ENCODE measurements at regions not wholly inside any gene's neighbourhood (a gene's known extent, or its start where the extent isn't known, plus 50 kb on each side); places are given as distances from the start of the nearest gene placed in this dataset.

DNA sequence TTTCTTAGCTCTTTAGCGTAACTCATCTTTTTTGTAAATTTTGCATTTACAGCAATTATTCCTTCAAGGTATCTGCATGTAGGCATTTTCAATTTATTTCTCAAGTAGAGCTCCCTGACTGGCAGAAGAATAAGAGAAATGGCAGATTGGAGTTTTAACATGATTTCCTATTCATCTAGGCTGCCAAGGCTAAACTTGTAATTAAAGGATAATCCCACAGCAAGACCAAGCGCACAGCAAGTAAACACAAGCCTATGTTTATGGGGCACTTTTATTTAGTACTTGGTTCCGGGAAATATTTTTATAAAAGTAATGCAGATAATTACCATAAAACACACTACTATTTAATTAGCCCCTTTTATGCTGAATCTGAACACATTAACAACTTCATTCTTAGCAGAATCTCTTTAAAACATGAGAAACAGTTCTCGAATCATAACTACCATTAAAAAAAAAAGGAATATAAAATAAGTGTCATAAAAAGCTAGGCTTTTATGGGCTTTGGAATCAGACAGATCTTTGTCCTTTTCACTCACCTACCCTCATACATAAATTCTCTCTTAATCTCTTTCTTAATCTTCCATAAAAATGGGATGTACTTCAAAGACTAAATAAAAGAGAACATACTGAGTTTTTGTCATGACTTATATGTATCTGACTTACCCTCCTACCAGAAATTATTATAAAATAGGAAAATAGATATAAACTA is 961.6 kb upstream of the MIR17HG start:
- ChIA-PET CTCF (no interaction called here), POLR2A (no interaction called here)
- peaks cover 20% of the 10 kb centered on the region for H3K9me3 Mint-ChIP-seq
- H3K27ac Mint-ChIP-seq, result no peak overlapping the region
- H3K4me3 Mint-ChIP-seq, result no peak overlapping the region
- no peaks in the 10 kb centered on the region for H3K4me1 Mint-ChIP-seq
- no peaks in the 10 kb centered on the region for H3K27me3 Mint-ChIP-seq
- no peaks in the 10 kb centered on the region for H3K36me3 Mint-ChIP-seq (ENCODE audit: low read depth)
- DNase-seq, result no peak

DNA sequence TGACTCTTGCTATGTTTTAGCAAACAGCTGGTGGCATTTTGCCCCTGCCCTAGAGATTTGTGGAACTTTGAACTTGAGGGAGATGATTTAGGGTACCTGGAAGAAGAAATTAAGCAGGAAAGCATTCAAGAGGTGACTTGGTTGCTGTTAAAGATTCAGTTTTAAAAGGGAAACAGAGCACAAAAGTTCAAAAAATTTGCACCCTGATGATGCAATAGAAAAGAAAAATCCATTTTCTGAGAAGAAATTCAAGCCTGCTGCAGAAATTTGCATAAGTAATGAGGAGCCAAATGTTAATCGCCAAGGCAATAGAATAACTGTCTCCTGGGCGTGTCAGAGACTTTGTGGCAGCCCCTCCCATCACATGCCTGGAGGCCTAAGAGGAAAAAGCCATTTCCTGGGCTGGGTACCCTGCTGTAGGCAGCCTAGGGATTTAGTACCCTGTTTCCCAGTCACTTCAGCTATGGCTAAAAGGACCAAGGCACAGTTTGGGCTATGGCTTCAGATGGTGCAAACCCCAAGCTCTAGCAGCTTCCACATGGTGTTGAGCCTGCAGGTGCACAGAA is 958.5 kb upstream of the MIR17HG start:
- Mint-ChIP-seq H3K4me1 (no peaks in the 10 kb centered on the region), H3K4me3 (no peak overlapping the region), H3K36me3 (ENCODE audit: low read depth) (no peaks in the 10 kb centered on the region), H3K27ac (no peak overlapping the region), H3K9me3 (peaks cover 20% of the 10 kb centered on the region), H3K27me3 (no peaks in the 10 kb centered on the region)
- CTCF ChIA-PET, result no interaction called here
- POLR2A ChIA-PET, result no interaction called here
- DNase-seq, result no peak

DNA sequence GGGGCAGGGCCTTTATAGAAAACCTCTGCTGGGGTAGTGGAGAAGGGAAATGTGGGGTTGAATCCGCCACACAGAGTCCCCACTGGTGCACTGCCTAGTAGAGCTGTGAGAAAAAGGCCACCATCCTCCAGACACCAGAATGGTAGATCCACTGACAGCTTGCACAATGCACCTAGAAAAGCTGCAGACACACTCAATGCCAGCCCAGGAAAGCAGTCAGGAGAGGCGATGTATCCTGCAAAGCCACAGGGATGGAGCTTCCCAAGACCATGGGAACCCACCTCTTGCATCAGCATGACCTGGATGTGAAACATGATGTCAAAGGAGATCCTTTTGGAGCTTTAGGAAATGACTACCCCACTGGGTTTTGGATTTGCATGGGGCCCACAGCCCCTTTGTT is 958.0 kb upstream of the MIR17HG start:
- CTCF ChIA-PET, result no interaction called here
- no peak for DNase-seq

DNA sequence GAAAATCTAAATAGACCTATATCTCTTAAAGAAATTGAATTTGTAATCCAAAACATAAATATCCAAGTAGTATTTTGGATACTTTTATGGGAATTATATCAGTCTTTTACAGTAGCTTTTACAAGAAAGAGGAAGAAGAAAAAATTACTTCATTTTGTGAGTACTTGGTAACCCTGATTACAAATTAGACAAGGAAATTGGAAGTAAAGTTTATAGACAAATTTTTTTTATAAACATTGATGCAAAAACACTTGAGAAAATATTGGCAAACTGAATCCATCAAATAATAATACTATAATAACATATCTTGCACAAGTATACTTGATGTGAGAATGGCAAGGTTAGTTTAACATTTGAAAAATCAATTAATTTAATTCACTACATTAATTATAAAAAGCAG is 954.1 kb upstream of the MIR17HG start:
- Mint-ChIP-seq H3K27ac (no peak overlapping the region), H3K36me3 (ENCODE audit: low read depth) (no peaks in the 10 kb centered on the region)

More for the DNA sequence above, 958.0 kb upstream of the MIR17HG start:
- POLR2A ChIA-PET, result no interaction called here
- H3K27me3 Mint-ChIP-seq, result no peaks in the 10 kb centered on the region
- H3K4me3 Mint-ChIP-seq, result no peak overlapping the region
- no peak overlapping the region for H3K27ac Mint-ChIP-seq
- no peaks in the 10 kb centered on the region for H3K36me3 Mint-ChIP-seq (ENCODE audit: low read depth)
- peaks cover 20% of the 10 kb centered on the region for H3K9me3 Mint-ChIP-seq
- no peaks in the 10 kb centered on the region for H3K4me1 Mint-ChIP-seq

DNA sequence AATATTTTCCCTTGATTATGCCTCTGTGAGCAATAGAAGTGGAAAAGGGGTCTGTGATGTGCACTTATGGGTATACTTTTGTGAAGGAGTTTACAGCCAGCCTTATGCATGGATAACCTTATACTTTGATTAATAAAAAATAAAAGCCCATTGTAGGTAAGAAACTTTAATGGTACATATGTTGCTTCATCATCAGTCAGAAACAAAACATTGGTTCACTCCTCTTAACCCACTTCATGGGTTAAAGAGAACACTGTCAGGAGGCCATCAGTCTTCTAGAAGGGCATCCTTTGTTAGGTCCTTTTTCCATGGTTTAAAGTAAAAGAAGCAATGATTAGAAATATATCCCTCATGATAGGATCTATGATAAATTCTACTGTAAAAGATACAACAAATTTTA is 952.1 kb upstream of the MIR17HG start:
- no peak for DNase-seq
- CTCF ChIA-PET, result no interaction called here
- POLR2A ChIA-PET, result no interaction called here
- Mint-ChIP-seq H3K4me3 (no peak overlapping the region), H3K4me1 (no peaks in the 10 kb centered on the region), H3K27me3 (no peaks in the 10 kb centered on the region), H3K27ac (no peak overlapping the region), H3K9me3 (peaks cover 8% of the 10 kb centered on the region), H3K36me3 (ENCODE audit: low read depth) (no peaks in the 10 kb centered on the region)

More for the DNA sequence above, 954.1 kb upstream of the MIR17HG start:
- Mint-ChIP-seq H3K4me3 (no peak overlapping the region), H3K27me3 (no peaks in the 10 kb centered on the region), H3K9me3 (peaks cover 5% of the 10 kb centered on the region), H3K4me1 (no peaks in the 10 kb centered on the region)
- no peak for DNase-seq
- ChIA-PET POLR2A (no interaction called here), CTCF (no interaction called here)

DNA sequence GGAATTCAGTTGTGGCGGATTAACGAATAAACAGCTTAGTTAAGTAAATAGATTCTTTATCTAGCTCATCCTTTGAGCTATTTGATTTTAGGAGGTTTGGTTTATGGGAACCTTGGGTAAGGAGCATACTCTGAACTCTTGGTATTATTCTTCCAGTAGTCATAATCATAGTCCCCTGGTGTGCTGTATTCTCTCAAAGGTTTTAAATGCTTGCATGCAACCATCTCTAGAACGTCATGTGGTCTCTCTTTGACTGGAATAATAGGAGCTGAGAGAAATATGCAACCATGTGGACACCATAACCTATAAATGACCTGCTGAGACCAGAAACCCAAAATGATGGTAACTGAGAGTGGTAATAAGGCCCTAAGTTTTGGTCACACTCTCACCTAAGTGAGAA is 951.6 kb upstream of the MIR17HG start:
- H3K27me3 Mint-ChIP-seq, result no peaks in the 10 kb centered on the region
- H3K27ac Mint-ChIP-seq, result no peak overlapping the region
- POLR2A ChIA-PET, result no interaction called here
- H3K4me3 Mint-ChIP-seq, result no peak overlapping the region
- H3K9me3 Mint-ChIP-seq, result peaks cover 8% of the 10 kb centered on the region
- no peaks in the 10 kb centered on the region for H3K36me3 Mint-ChIP-seq (ENCODE audit: low read depth)
- no peak for DNase-seq
- CTCF ChIA-PET, result no interaction called here
- H3K4me1 Mint-ChIP-seq, result no peaks in the 10 kb centered on the region

DNA sequence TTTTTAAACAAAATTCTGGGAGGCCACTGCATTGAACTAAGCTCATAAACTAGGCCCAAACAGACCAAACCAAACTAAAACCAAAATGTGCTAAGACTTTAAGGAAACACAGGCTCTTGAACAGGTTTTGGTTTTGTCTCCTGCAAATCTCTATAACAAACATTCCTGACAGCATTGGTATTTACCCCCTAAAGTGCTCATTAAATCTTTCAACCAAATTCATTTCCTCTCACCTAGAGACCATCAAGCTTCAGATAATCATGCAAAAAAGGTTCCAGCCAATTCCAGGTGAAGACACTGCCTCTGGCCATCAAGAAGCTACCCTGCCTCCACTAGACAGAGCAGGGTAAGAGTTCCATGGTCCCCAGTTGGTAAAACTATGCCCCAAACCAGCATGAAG is 951.2 kb upstream of the MIR17HG start:
- DNase-seq, result no peak
- no peak overlapping the region for H3K4me3 Mint-ChIP-seq
- CTCF ChIA-PET, result no interaction called here
- H3K27ac Mint-ChIP-seq, result no peak overlapping the region
- H3K36me3 Mint-ChIP-seq (ENCODE audit: low read depth), result no peaks in the 10 kb centered on the region
- H3K4me1 Mint-ChIP-seq, result no peaks in the 10 kb centered on the region
- no peaks in the 10 kb centered on the region for H3K27me3 Mint-ChIP-seq
- peaks cover 4% of the 10 kb centered on the region for H3K9me3 Mint-ChIP-seq
- POLR2A ChIA-PET, result no interaction called here

DNA sequence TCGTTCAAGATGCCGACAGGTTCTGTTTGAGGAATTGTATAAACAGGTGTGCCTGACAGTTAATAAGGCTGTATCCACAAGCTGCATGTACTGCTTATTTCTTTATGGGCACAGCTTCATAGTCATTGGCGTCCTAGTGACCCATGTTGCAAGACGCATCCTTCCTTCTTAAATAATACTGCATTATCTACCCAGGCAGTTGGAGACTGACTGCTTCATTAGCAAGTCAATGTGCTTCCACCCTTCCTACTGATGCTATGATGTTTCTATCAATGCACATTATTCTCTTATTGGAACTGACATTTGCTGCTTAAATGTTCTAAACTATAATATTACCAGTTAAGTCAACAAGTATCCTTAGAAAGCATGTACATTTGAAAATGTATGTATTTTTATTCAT is 950.0 kb upstream of the MIR17HG start:
- H3K9me3 Mint-ChIP-seq, result peaks cover 4% of the 10 kb centered on the region
- no peaks in the 10 kb centered on the region for H3K27me3 Mint-ChIP-seq
- no peak overlapping the region for H3K4me3 Mint-ChIP-seq
- POLR2A ChIA-PET, result no interaction called here
- H3K36me3 Mint-ChIP-seq (ENCODE audit: low read depth), result no peaks in the 10 kb centered on the region
- H3K27ac Mint-ChIP-seq, result no peak overlapping the region
- DNase-seq, result no peak
- H3K4me1 Mint-ChIP-seq, result no peaks in the 10 kb centered on the region
- CTCF ChIA-PET, result no interaction called here

DNA sequence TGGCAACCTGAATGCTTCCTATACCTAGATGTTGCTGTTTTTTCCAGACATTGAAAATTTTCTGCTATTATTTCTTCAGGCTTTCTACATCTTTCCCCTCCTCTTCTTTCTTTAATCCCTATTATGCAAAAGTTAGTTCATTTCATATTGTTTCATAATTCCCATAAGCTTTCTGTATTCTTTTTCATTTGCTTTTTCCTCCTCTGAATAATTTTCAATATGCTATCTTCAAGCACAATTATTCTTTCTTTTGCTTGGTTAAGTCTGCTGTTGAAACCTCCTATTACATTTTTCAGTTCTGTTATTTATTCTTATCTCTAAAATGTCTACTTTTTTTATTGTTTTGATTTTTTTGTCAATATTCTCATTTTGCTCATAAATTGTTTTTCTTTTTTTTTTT is 947.1 kb upstream of the MIR17HG start:
- POLR2A ChIA-PET, result no interaction called here
- H3K27ac Mint-ChIP-seq, result no peak overlapping the region
- peaks cover 8% of the 10 kb centered on the region for H3K9me3 Mint-ChIP-seq
- no peak overlapping the region for H3K4me3 Mint-ChIP-seq
- no peaks in the 10 kb centered on the region for H3K27me3 Mint-ChIP-seq
- no peaks in the 10 kb centered on the region for H3K36me3 Mint-ChIP-seq (ENCODE audit: low read depth)
- H3K4me1 Mint-ChIP-seq, result no peaks in the 10 kb centered on the region
- no peak for DNase-seq
- CTCF ChIA-PET, result interaction anchor here (0.7 kb wide), 1 partner anchor 1217 kb away, joined by 3 read pairs; no protein-coding TSS in a partner anchor

DNA sequence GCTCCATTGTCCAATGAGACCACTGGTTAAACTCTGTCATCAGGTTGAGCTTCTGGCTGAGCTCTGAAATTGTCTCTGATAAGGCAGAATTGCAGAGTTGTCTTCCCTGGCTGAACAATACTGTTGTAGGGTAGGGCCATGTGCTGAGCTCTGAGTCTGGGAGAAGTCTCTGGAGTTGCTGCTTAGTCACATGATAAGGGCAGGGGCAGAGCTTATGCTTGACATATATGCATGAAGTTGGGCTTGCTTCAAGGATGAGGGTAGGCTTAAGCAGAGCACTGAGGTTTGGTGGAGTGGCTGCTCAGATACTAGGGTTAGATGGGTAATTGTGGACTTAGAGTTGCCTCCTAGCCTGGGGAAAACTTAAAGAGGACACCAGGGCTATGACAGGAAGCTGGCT is 946.3 kb upstream of the MIR17HG start:
- ChIA-PET POLR2A (no interaction called here), CTCF (no interaction called here)
- H3K4me1 Mint-ChIP-seq, result no peaks in the 10 kb centered on the region
- DNase-seq, result no peak
- peaks cover 8% of the 10 kb centered on the region for H3K9me3 Mint-ChIP-seq
- H3K4me3 Mint-ChIP-seq, result no peak overlapping the region
- H3K36me3 Mint-ChIP-seq (ENCODE audit: low read depth), result no peaks in the 10 kb centered on the region
- H3K27me3 Mint-ChIP-seq, result no peaks in the 10 kb centered on the region
- H3K27ac Mint-ChIP-seq, result no peak overlapping the region

DNA sequence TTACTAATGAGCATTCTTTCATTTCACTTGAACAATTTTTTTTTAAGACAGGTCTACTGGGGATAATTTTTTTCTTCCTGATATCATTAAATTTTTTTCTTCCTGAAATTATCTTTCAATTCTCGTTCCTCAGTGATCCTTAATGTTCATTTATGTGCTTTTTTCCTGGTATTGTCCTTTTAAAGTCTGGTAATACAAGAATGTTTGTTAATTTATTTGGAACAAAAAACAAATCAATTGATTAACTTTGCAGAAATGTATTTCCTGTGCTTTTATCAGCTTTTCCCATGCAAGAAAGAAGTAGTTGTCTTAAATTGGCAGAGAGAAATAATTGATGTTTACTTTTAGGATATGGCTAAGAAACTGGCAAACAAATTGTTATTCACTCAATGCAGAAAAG is 945.4 kb upstream of the MIR17HG start:
- no peaks in the 10 kb centered on the region for H3K36me3 Mint-ChIP-seq (ENCODE audit: low read depth)
- ChIA-PET CTCF (no interaction called here), POLR2A (no interaction called here)
- DNase-seq, result no peak
- H3K27me3 Mint-ChIP-seq, result no peaks in the 10 kb centered on the region
- H3K4me1 Mint-ChIP-seq, result no peaks in the 10 kb centered on the region
- H3K9me3 Mint-ChIP-seq, result peaks cover 8% of the 10 kb centered on the region
- H3K4me3 Mint-ChIP-seq, result no peak overlapping the region
- no peak overlapping the region for H3K27ac Mint-ChIP-seq

DNA sequence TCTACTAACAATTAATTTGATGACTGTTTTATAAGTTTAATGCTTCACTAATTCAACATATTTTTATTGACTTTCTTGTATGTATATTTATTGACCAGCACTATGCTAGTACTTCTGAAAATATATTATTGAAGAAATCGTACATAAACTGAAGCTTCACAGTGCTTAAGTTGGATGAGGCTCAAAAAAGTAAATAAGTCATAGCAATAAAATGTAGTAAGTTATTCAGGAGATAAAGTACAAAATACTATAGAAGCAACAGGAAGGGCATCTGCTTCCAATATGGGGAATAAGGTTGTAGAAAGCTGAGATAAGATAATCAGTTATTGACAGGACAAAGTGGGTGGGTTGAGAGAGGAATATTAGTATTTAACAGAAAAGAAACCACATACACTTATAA is 944.9 kb upstream of the MIR17HG start:
- no peak overlapping the region for H3K27ac Mint-ChIP-seq
- DNase-seq, result no peak
- H3K36me3 Mint-ChIP-seq (ENCODE audit: low read depth), result no peaks in the 10 kb centered on the region
- no peaks in the 10 kb centered on the region for H3K4me1 Mint-ChIP-seq
- ChIA-PET POLR2A (no interaction called here), CTCF (no interaction called here)
- no peak overlapping the region for H3K4me3 Mint-ChIP-seq
- H3K9me3 Mint-ChIP-seq, result peaks cover 8% of the 10 kb centered on the region
- no peaks in the 10 kb centered on the region for H3K27me3 Mint-ChIP-seq

DNA sequence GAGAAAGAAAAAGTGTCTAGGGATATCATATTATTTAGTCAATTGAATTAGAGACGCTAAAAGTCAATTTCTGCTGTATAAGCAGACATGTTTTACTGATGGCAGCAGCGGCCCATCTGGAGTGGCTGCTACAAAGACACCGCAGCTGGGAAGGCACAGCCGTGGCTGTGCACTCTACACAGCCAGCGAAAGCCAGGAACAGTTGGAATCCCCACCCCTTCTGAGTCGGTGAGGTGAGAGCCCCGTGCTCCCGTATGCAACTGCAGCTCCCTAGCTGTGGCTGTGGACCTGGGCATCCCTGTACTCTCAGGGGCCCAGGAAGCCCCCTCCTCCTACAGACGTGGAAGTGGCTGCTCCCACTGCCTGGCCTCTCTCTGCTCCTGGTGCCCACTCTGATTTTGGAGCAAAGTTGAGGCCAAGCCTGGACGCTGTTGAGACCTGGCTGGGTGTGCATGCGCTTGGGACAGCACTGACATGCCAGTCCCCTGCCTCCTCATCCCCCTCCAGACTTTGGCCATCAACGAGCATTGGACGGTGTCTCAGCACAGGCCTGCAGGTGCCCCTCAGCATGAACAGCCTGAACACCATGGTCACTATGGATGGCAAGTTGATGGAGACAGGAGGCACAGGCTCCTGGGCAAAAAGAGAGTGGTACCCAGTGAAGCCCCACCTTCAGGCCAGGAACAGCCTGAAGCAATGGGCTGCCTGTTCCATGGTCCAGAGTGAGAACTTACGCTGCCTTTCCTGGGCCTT is 944.0 kb upstream of the MIR17HG start:
- no peak for DNase-seq
- Mint-ChIP-seq H3K36me3 (ENCODE audit: low read depth) (no peaks in the 10 kb centered on the region), H3K4me1 (no peaks in the 10 kb centered on the region), H3K4me3 (no peak overlapping the region), H3K27ac (no peak overlapping the region), H3K9me3 (peaks cover 8% of the 10 kb centered on the region), H3K27me3 (no peaks in the 10 kb centered on the region)
- CTCF ChIA-PET, result no interaction called here
- POLR2A ChIA-PET, result no interaction called here

DNA sequence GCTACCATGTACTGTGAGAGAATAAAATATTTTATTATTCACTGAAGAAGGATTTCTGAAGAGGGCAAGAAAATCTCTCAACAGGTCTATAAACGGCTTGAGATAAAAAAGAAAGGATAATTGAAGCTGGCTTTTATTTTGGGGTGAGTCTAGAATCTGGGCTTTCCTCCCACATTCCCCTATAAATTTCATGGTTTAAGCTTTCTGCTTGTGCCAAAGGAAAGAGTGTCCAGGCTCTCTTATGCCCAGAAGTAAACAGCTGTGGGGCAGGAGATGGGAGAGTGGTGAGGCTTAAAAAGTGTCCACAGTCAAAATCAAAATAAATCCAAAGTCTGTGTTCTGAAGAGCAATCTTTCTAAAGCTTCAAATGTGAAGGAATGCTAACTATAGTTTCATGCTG is 942.2 kb upstream of the MIR17HG start:
- POLR2A ChIA-PET, result no interaction called here
- Mint-ChIP-seq H3K27ac (no peak overlapping the region), H3K9me3 (peaks cover 5% of the 10 kb centered on the region), H3K4me3 (no peak overlapping the region), H3K27me3 (no peaks in the 10 kb centered on the region), H3K4me1 (no peaks in the 10 kb centered on the region), H3K36me3 (ENCODE audit: low read depth) (no peaks in the 10 kb centered on the region)
- DNase-seq, result no peak
- CTCF ChIA-PET, result no interaction called here

Data from activated CD4-positive, alpha-beta memory T cell treated with anti-CD3 and anti-CD28 coated beads, Interleukin-2, amount 10 ng/mL, durations not matched to agents 7 days and 5 days (primary cell).